Trophoblast cell (in vitro differentiated cells and primary cell): ENCODE measurements at regions not wholly inside any gene's neighbourhood (a gene's known extent, or its start where the extent isn't known, plus 50 kb on each side); places are given as distances from the start of the nearest gene placed in this dataset.
A peak's percentile ranks its signal among the peaks of the same experiment; 100 is the strongest.

Experiments used
- DNase-seq, 2 donors: peaks; one replicate each; pipeline ENCODE4 v3.0.0-alpha.2; 2016
- H2AFZ ChIP-seq: 2 replicates; pipeline ENCODE4 v1.6.1; 2013; ENCODE audit warnings: low read length, moderate library complexity, mild to moderate bottlenecking; ENCODE audit not compliant: insufficient read depth, poor library complexity
- H2AK5ac ChIP-seq: 2 replicates; pipeline ENCODE4 v1.6.1; 2013; ENCODE audit warnings: mild to moderate bottlenecking, low read length
- H2BK120ac ChIP-seq: 2 replicates; pipeline ENCODE4 v1.6.1; 2013; ENCODE audit warnings: low read length, mild to moderate bottlenecking, moderate library complexity; ENCODE audit not compliant: insufficient read depth, poor library complexity
- H2BK12ac ChIP-seq: 2 replicates; pipeline ENCODE4 v1.6.1; 2013; ENCODE audit warnings: mild to moderate bottlenecking, low read length, moderate library complexity
- H2BK5ac ChIP-seq: 2 replicates; pipeline ENCODE4 v1.6.1; 2013; ENCODE audit warnings: low read length, low read depth, moderate library complexity, mild to moderate bottlenecking; ENCODE audit not compliant: poor library complexity
- H3K14ac ChIP-seq: 2 replicates; pipeline ENCODE4 v1.6.1; 2013; ENCODE audit warnings: mild to moderate bottlenecking, low read length
- H3K18ac ChIP-seq: 2 replicates; pipeline ENCODE4 v1.6.1; 2013; ENCODE audit warnings: mild to moderate bottlenecking, low read length
- H3K23ac ChIP-seq: 2 replicates; pipeline ENCODE4 v1.6.1; 2013; ENCODE audit warnings: low read length
- H3K27ac ChIP-seq: 2 replicates; pipeline ENCODE4 v1.5.1; 2013; ENCODE audit warnings: low read depth, mild to moderate bottlenecking, inconsistent platforms, low read length, moderate library complexity
- H3K27me3 ChIP-seq: 2 replicates; pipeline ENCODE4 v1.6.1; 2013; ENCODE audit warnings: inconsistent platforms, mild to moderate bottlenecking, low read length, moderate library complexity; ENCODE audit not compliant: insufficient read depth
- H3K36me3 ChIP-seq, 2 experiments: 1 replicate in 1 of 2; 2 replicates in 1 of 2; pipeline ENCODE4 v1.6.1; 2013; ENCODE audit warnings: low read length in 2 of 2, mild to moderate bottlenecking in 2 of 2, moderate library complexity in 1 of 2; ENCODE audit not compliant: insufficient read depth in 2 of 2, control insufficient read depth in 1 of 2
- H3K4ac ChIP-seq: 2 replicates; pipeline ENCODE4 v1.6.1; 2013; ENCODE audit warnings: low read depth, mild to moderate bottlenecking, low read length, moderate library complexity
- H3K4me1 ChIP-seq, 2 experiments: 1 replicate in 1 of 2; 2 replicates in 1 of 2; pipeline ENCODE4 v1.6.1; 2013; ENCODE audit warnings: low read length in 2 of 2, mild to moderate bottlenecking in 2 of 2, moderate library complexity in 1 of 2; ENCODE audit not compliant: insufficient read depth in 2 of 2, control insufficient read depth in 1 of 2
- H3K4me2 ChIP-seq: 2 replicates; pipeline ENCODE4 v1.6.1; 2013; ENCODE audit warnings: inconsistent platforms, mild to moderate bottlenecking, low read length, moderate library complexity
- H3K4me3 ChIP-seq: 2 replicates; pipeline ENCODE4 v1.5.1; 2013; ENCODE audit warnings: mild to moderate bottlenecking, low read depth, low read length, inconsistent platforms
- H3K79me1 ChIP-seq: one replicate; pipeline ENCODE4 v1.6.1; 2013; ENCODE audit warnings: low read length
- H3K79me2 ChIP-seq: 2 replicates; pipeline ENCODE4 v1.6.1; 2013; ENCODE audit warnings: low read length, mild to moderate bottlenecking; ENCODE audit not compliant: control insufficient read depth, insufficient read depth, poor library complexity
- H3K9ac ChIP-seq: 2 replicates; pipeline ENCODE4 v1.6.1; 2013; ENCODE audit warnings: mild to moderate bottlenecking, low read length
- H3K9me3 ChIP-seq: 2 replicates; pipeline ENCODE4 v1.6.1; 2013; ENCODE audit warnings: low read depth, mild to moderate bottlenecking, control low read depth, inconsistent platforms, low read length; ENCODE audit not compliant: insufficient read depth
- H4K12ac ChIP-seq: 2 replicates; pipeline ENCODE4 v1.6.1; 2013; ENCODE audit warnings: low read depth, mild to moderate bottlenecking, low read length, moderate library complexity
- H4K8ac ChIP-seq: 2 replicates; pipeline ENCODE4 v1.6.1; 2013; ENCODE audit warnings: low read depth, mild to moderate bottlenecking, low read length, moderate library complexity
- H4K91ac ChIP-seq: one replicate; pipeline ENCODE4 v1.6.1; 2013; ENCODE audit warnings: low read depth, mild to moderate bottlenecking, low read length, moderate library complexity
- WGBS: extraction: QIAGEN DNeasy Blood & Tissue Kit; methylation state at CpG from one replicate; pipeline ENCODE4 v1.1.7; 2013; ENCODE audit warnings: missing lambda C conversion rate; ENCODE audit not compliant: insufficient read length, insufficient coverage; ENCODE audit errors: extremely low coverage; 5-methylcytosine and 5-hydroxymethylcytosine counted together

- peaks cover 16% of the 10 kb centered on the region for H3K79me1 ChIP-seq
- no CpG with 5 or more reads among the region's 6 CpGs for WGBS
- no peaks in the 10 kb centered on the region for H3K27me3 ChIP-seq
- H3K9me3 ChIP-seq: no peaks in the 10 kb centered on the region
- H4K12ac ChIP-seq: no peak overlapping the region
- H3K18ac ChIP-seq: no peak overlapping the region
- no peak for DNase-seq
- no peaks in the 10 kb centered on the region for H3K36me3 ChIP-seq
- H3K4me3 ChIP-seq: no peak overlapping the region
- no peak overlapping the region for H3K9ac ChIP-seq
- H3K14ac ChIP-seq: peak overlapping the region; percentile 65
- no peak overlapping the region for H2AK5ac ChIP-seq
- H2AFZ ChIP-seq: no peak overlapping the region
- peak overlapping the region; percentile 90 for H3K4ac ChIP-seq
- no peak overlapping the region for H3K27ac ChIP-seq
- H3K4me1 ChIP-seq: peaks cover 16 to 18% of the 10 kb centered on the region in 2 experiments
- peak overlapping the region; percentile 59 for H4K91ac ChIP-seq
- H2BK12ac ChIP-seq: peak overlapping the region; percentile 96
- peaks cover 5% of the 10 kb centered on the region for H3K79me2 ChIP-seq
- no peak overlapping the region for H3K23ac ChIP-seq
- no peak overlapping the region for H3K4me2 ChIP-seq
- H4K8ac ChIP-seq: no peak overlapping the region
- H2BK5ac ChIP-seq: peak overlapping the region; percentile 31
- peak overlapping the region; percentile 75 for H2BK120ac ChIP-seq
Measured at GRCh38 chr3:159800434-159801155, 188.0 kb upstream of the IL12A start.

DNA sequence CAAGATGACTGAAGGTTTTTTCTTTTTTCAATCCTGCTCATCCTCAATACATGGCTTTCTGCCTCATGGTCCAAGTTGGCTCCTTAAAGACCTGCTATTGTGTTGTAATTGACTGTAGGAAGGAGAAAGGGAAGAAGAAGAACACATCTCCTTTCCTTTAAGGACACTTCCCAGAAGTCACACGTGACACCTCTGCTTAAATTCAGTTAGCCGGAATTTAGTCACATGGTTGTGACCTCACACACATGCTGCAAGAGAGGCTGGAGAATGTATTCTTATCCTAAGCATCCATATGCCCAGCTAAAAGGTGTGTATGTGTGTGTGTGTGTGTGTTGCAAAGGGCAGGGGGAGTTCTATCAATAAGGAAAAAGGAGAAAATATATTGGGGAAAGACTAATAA lies 185.8 kb upstream of the IL12A start:
- H3K4me3 ChIP-seq: no peak overlapping the region
- no peak overlapping the region for H2BK120ac ChIP-seq
- H3K4me1 ChIP-seq: peaks cover 13% of the 10 kb centered on the region in 2 experiments
- no peak overlapping the region for H3K23ac ChIP-seq
- no peaks in the 10 kb centered on the region for H3K9me3 ChIP-seq
- H2AK5ac ChIP-seq: no peak overlapping the region
- H3K79me2 ChIP-seq: peaks cover 5% of the 10 kb centered on the region
- H3K27ac ChIP-seq: no peak overlapping the region
- H3K14ac ChIP-seq: no peak overlapping the region
- H2AFZ ChIP-seq: no peak overlapping the region
- no peaks in the 10 kb centered on the region for H3K36me3 ChIP-seq
- no CpG with 5 or more reads among the region's 2 CpGs for WGBS
- H3K18ac ChIP-seq: no peak overlapping the region
- no peak for DNase-seq
- H3K4ac ChIP-seq: no peak overlapping the region
- H3K79me1 ChIP-seq: peaks cover 13% of the 10 kb centered on the region
- no peak overlapping the region for H2BK12ac ChIP-seq
- no peak overlapping the region for H4K12ac ChIP-seq
- no peak overlapping the region for H4K8ac ChIP-seq
- H3K4me2 ChIP-seq: no peak overlapping the region
- no peaks in the 10 kb centered on the region for H3K27me3 ChIP-seq
- no peak overlapping the region for H3K9ac ChIP-seq
- no peak overlapping the region for H2BK5ac ChIP-seq
- H4K91ac ChIP-seq: no peak overlapping the region

GRCh38 chr3:159803459-159803858 lies 185.2 kb upstream of the IL12A start:
- no peak for DNase-seq
- Histone ChIP-seq H3K23ac (no peak overlapping the region), H4K91ac (no peak overlapping the region), H3K4me1 (peaks cover 12 to 13% of the 10 kb centered on the region in 2 experiments), H3K9me3 (no peaks in the 10 kb centered on the region), H2BK12ac (no peak overlapping the region), H2BK5ac (no peak overlapping the region), H4K8ac (no peak overlapping the region), H3K36me3 (no peaks in the 10 kb centered on the region), H2AFZ (no peak overlapping the region), H2BK120ac (no peak overlapping the region), H3K4me2 (no peak overlapping the region), H3K9ac (no peak overlapping the region), H3K14ac (no peak overlapping the region), H4K12ac (no peak overlapping the region), H3K79me1 (peaks cover 13% of the 10 kb centered on the region), H3K18ac (no peak overlapping the region), H3K4ac (no peak overlapping the region), H3K27me3 (no peaks in the 10 kb centered on the region), H3K79me2 (peaks cover 5% of the 10 kb centered on the region), H3K4me3 (no peak overlapping the region), H2AK5ac (no peak overlapping the region), H3K27ac (no peak overlapping the region)
- no CpG with 5 or more reads among the region's 3 CpGs for WGBS

- WGBS: no CpG with 5 or more reads among the region's 5 CpGs
- Histone ChIP-seq H3K9ac (no peak overlapping the region), H3K14ac (no peak overlapping the region)
Measured at GRCh38 chr3:159804726-159805410, 183.8 kb upstream of the IL12A start.

More at GRCh38 chr3:159804726-159805410, 183.8 kb upstream of the IL12A start:
- H2AFZ ChIP-seq: no peak overlapping the region
- no peak overlapping the region for H3K4me3 ChIP-seq
- peaks cover 7% of the 10 kb centered on the region for H3K79me1 ChIP-seq
- no peak overlapping the region for H2AK5ac ChIP-seq
- peak; percentile 73 to 92 for DNase-seq
- H4K91ac ChIP-seq: no peak overlapping the region
- H3K79me2 ChIP-seq: peaks cover 5% of the 10 kb centered on the region
- peaks cover 7 to 8% of the 10 kb centered on the region in 2 experiments for H3K4me1 ChIP-seq
- no peak overlapping the region for H3K4me2 ChIP-seq
- no peak overlapping the region for H2BK5ac ChIP-seq
- H3K9me3 ChIP-seq: no peaks in the 10 kb centered on the region
- H3K23ac ChIP-seq: no peak overlapping the region
- no peak overlapping the region for H2BK12ac ChIP-seq
- H4K12ac ChIP-seq: no peak overlapping the region
- H3K27me3 ChIP-seq: no peaks in the 10 kb centered on the region
- H3K36me3 ChIP-seq: no peaks in the 10 kb centered on the region
- no peak overlapping the region for H3K18ac ChIP-seq
- no peak overlapping the region for H3K4ac ChIP-seq
- no peak overlapping the region for H4K8ac ChIP-seq
- H3K27ac ChIP-seq: no peak overlapping the region
- H2BK120ac ChIP-seq: no peak overlapping the region
